ENCODE measurements at regions not wholly inside any gene's neighbourhood (a gene's known extent, or its start where the extent isn't known, plus 50 kb on each side); places are given as distances from the start of the nearest gene placed in this dataset.

- 90 to 96% methylated on average over 1 of the region's 1 CpG for WGBS, 2 donors
- H3K9me3 ChIP-seq: no peaks in the 10 kb centered on the region
These were observed 810.1 kb downstream of the FSCB start for GRCh38 chr14:43697003-43697402.

GRCh38 chr14:43692706-43693105 lies 814.4 kb downstream of the FSCB start:
- no peak for DNase-seq (ENCODE audit: low spot score in 2 of 2)
- Histone ChIP-seq H3K4me1 (no peaks in the 10 kb centered on the region), H3K36me3 (no peaks in the 10 kb centered on the region), H3K9me3 (no peaks in the 10 kb centered on the region), H3K27ac (no peak overlapping the region), H3K4me3 (no peak overlapping the region), H3K27me3 (no peaks in the 10 kb centered on the region)
- 71 to 83% methylated on average over 1 of the region's 1 CpG for WGBS, 2 donors
- no peak for TF ChIP-seq CTCF (IDR thresholded peaks at IDR 0.05)
- no peak for TF ChIP-seq EP300 (IDR thresholded peaks at IDR 0.05)

More at GRCh38 chr14:43697003-43697402, 810.1 kb downstream of the FSCB start:
- TF ChIP-seq CTCF (IDR thresholded peaks at IDR 0.05) (no peak), POLR2A (IDR thresholded peaks at IDR 0.05) (no peak), EP300 (IDR thresholded peaks at IDR 0.05) (no peak)
- Histone ChIP-seq H3K27ac (no peak overlapping the region), H3K27me3 (no peaks in the 10 kb centered on the region), H3K36me3 (no peaks in the 10 kb centered on the region), H3K4me3 (no peak overlapping the region), H3K4me1 (no peaks in the 10 kb centered on the region)
- DNase-seq (ENCODE audit: low spot score in 2 of 2): no peak

- TF ChIP-seq EP300 (IDR thresholded peaks at IDR 0.05): no peak
- TF ChIP-seq POLR2A (IDR thresholded peaks at IDR 0.05): no peak
- TF ChIP-seq CTCF (IDR thresholded peaks at IDR 0.05): no peak
- 37 to 42% methylated on average over 3 of the region's 3 CpGs for WGBS, 2 donors
- no peak overlapping the region for H3K27ac ChIP-seq
These were observed 819.2 kb downstream of the FSCB start for GRCh38 chr14:43687921-43688320.

GRCh38 chr14:43677581-43677980 lies 829.5 kb downstream of the FSCB start:
- no peak for DNase-seq (ENCODE audit: low spot score in 2 of 2)
- Histone ChIP-seq H3K27me3 (no peaks in the 10 kb centered on the region), H3K36me3 (no peaks in the 10 kb centered on the region), H3K9me3 (no peaks in the 10 kb centered on the region), H3K27ac (no peak overlapping the region), H3K4me1 (no peaks in the 10 kb centered on the region), H3K4me3 (no peak overlapping the region)
- no peak for TF ChIP-seq POLR2A (IDR thresholded peaks at IDR 0.05)
- no peak for TF ChIP-seq EP300 (IDR thresholded peaks at IDR 0.05)
- no peak for TF ChIP-seq CTCF (IDR thresholded peaks at IDR 0.05)
- WGBS, 2 donors: 25 to 33% methylated on average over 1 of the region's 1 CpG

More at GRCh38 chr14:43687921-43688320, 819.2 kb downstream of the FSCB start:
- Histone ChIP-seq H3K4me1 (no peaks in the 10 kb centered on the region), H3K36me3 (no peaks in the 10 kb centered on the region), H3K4me3 (no peak overlapping the region), H3K9me3 (no peaks in the 10 kb centered on the region), H3K27me3 (no peaks in the 10 kb centered on the region)
- no peak for DNase-seq (ENCODE audit: low spot score in 2 of 2)

GRCh38 chr14:43674273-43674672 lies 832.8 kb downstream of the FSCB start:
- DNase-seq (ENCODE audit: low spot score in 2 of 2): no peak
- Histone ChIP-seq H3K27me3 (no peaks in the 10 kb centered on the region), H3K36me3 (no peaks in the 10 kb centered on the region), H3K4me1 (no peaks in the 10 kb centered on the region), H3K4me3 (no peak overlapping the region), H3K27ac (no peak overlapping the region), H3K9me3 (peaks cover 0 to 3% (median 0%) of the 10 kb centered on the region in 4 donors)
- no peak for TF ChIP-seq CTCF (IDR thresholded peaks at IDR 0.05)
- TF ChIP-seq EP300 (IDR thresholded peaks at IDR 0.05): no peak
- TF ChIP-seq POLR2A (IDR thresholded peaks at IDR 0.05): no peak
- 91 to 93% methylated on average over 2 of the region's 2 CpGs for WGBS, 2 donors
